NB4 (cell line): ENCODE measurements at regions not wholly inside any gene's neighbourhood (a gene's known extent, or its start where the extent isn't known, plus 50 kb on each side); places are given as distances from the start of the nearest gene placed in this dataset.

Experiments used
- CTCF ChIP-seq: IDR thresholded peaks from one replicate; pipeline ENCODE4 v1.5.1; 2012; ENCODE audit warnings: low read depth, low read length
- MAX ChIP-seq: IDR thresholded peaks from 2 replicates; pipeline ENCODE4 v1.6.1; 2011; ENCODE audit warnings: low read depth, low read length
- MYC ChIP-seq: IDR thresholded peaks from 2 replicates; pipeline ENCODE4 v1.6.1; 2011; ENCODE audit warnings: low read depth, low read length
- POLR2A ChIP-seq: IDR thresholded peaks from 2 replicates; pipeline ENCODE4 v1.6.1; 2011; ENCODE audit warnings: mild to moderate bottlenecking; ENCODE audit not compliant: insufficient read length; ENCODE audit errors: extremely low read depth

- TF ChIP-seq CTCF = no peak
- TF ChIP-seq POLR2A = no peak
- no peak for TF ChIP-seq MYC
- no peak for TF ChIP-seq MAX
Measured at GRCh38 chr17:33551075-33551474, 258.0 kb upstream of the ASIC2 start.
